CD4-positive, alpha-beta T cell (primary cell): ENCODE measurements at regions not wholly inside any gene's neighbourhood (a gene's known extent, or its start where the extent isn't known, plus 50 kb on each side); places are given as distances from the start of the nearest gene placed in this dataset.

Source experiments
- ATAC-seq: fragments of 200-7000 bp; cut with Tn5 transposase; one replicate; pipeline ENCODE4 v1.10.0; 2022; ENCODE audit warnings: mild to moderate bottlenecking; ENCODE audit not compliant: poor library complexity
- CTCF ChIA-PET: fragments of 350-600 bp; sonication (Branson Sonifier 250); formaldehyde crosslinking; loops from one replicate; lab custom pipeline; 2021; ENCODE audit warnings: antibody characterized with exemption, inconsistent platforms; lab: Charles Lee
- POLR2A ChIA-PET: fragments of 350-600 bp; sonication (Branson Sonifier 250); formaldehyde crosslinking; loops from one replicate; lab custom pipeline; 2021; ENCODE audit warnings: antibody characterized with exemption, inconsistent platforms; lab: Charles Lee
- DNase-seq, 14 experiments: peaks; one replicate each; pipeline ENCODE4 v3.0.0-alpha.2; 2013 to 2020; ENCODE audit warnings: mixed read lengths in 2 of 14
- H3K27ac ChIP-seq, 2 donors: one replicate each; pipeline versions ENCODE4 v1.5.1 to v1.7.0; 2013; ENCODE audit warnings: low read length in 2 of 2, low read depth in 1 of 2, mild to moderate bottlenecking in 1 of 2
- H3K27me3 ChIP-seq, 2 experiments: 1 replicate in 1 of 2; 2 replicates in 1 of 2; pipeline versions ENCODE4 v1.6.1 to v1.7.0; 2013; ENCODE audit warnings: low read length in 2 of 2, control low read depth in 1 of 2, mild to moderate bottlenecking in 1 of 2, moderate library complexity in 1 of 2; ENCODE audit not compliant: insufficient read depth in 2 of 2, control insufficient read depth in 1 of 2
- H3K36me3 ChIP-seq: one replicate; pipeline ENCODE4 v1.6.1; 2013; ENCODE audit warnings: low read length, control low read depth; ENCODE audit not compliant: insufficient read depth
- H3K4me1 ChIP-seq: one replicate; pipeline ENCODE4 v1.6.1; 2013; ENCODE audit warnings: low read length, control low read depth; ENCODE audit not compliant: insufficient read depth
- H3K4me3 ChIP-seq: one replicate; pipeline ENCODE4 v1.5.1; 2013; ENCODE audit warnings: mild to moderate bottlenecking, low read length, moderate library complexity
- H3K9me3 ChIP-seq, 2 experiments: 1 replicate in 1 of 2; 2 replicates in 1 of 2; pipeline versions ENCODE4 v1.6.1 to v1.7.0; 2013; ENCODE audit warnings: low read length in 2 of 2, mild to moderate bottlenecking in 2 of 2, control low read depth in 1 of 2, moderate library complexity in 1 of 2; ENCODE audit not compliant: control insufficient read depth in 1 of 2, insufficient read depth in 1 of 2
- H3K27ac Mint-ChIP-seq: one replicate; pipeline ENCODE4 v1.8.0; 2020; ENCODE audit warnings: mixed read lengths
- H3K27me3 Mint-ChIP-seq: one replicate; pipeline ENCODE4 v1.8.0; 2021; ENCODE audit warnings: mixed read lengths
- H3K36me3 Mint-ChIP-seq: one replicate; pipeline ENCODE4 v1.8.0; 2021; ENCODE audit warnings: low read depth, mixed read lengths
- H3K4me1 Mint-ChIP-seq: one replicate; pipeline ENCODE4 v1.8.0; 2021; ENCODE audit warnings: low read depth, mixed read lengths
- H3K4me3 Mint-ChIP-seq: one replicate; pipeline ENCODE4 v1.8.0; 2020; ENCODE audit warnings: mild to moderate bottlenecking, mixed read lengths
- H3K9me3 Mint-ChIP-seq: one replicate; pipeline ENCODE4 v1.8.0; 2020; ENCODE audit warnings: mixed read lengths
- CTCF ChIP-seq: fragments of 200-600 bp; IDR thresholded peaks from one replicate; pipeline ENCODE4 v1.8.0; 2022; ENCODE audit warnings: antibody characterized with exemption, mild to moderate bottlenecking
- intact Hi-C, 2 experiments: fragments of 100-400 bp; cut with DNase I in 1 of 2; cut with micrococcal nuclease in 1 of 2; formaldehyde crosslinking; loops; one replicate each; pipeline versions ENCODE4 v1.15.1 to v1.9.0; 2023 to 2025; cut with DNase I, micrococcal nuclease

GRCh38 chr13:83692800-83693199 is 189.5 kb downstream of the SLITRK1 start:
- Mint-ChIP-seq H3K27me3 (no peaks in the 10 kb centered on the region), H3K9me3 (peaks cover 8% of the 10 kb centered on the region), H3K36me3 (no peaks in the 10 kb centered on the region), H3K4me1 (no peaks in the 10 kb centered on the region), H3K4me3 (no peak overlapping the region), H3K27ac (no peak overlapping the region)
- intact Hi-C loops = no loop called here
- TF ChIP-seq CTCF = no peak
- Histone ChIP-seq H3K27ac (no peak overlapping the region), H3K4me3 (no peak overlapping the region), H3K36me3 (no peaks in the 10 kb centered on the region), H3K4me1 (no peaks in the 10 kb centered on the region), H3K9me3 (no peaks in the 10 kb centered on the region), H3K27me3 (no peaks in the 10 kb centered on the region)
- CTCF ChIA-PET = no interaction called here
- POLR2A ChIA-PET = no interaction called here
- no peak for DNase-seq
- no peak for ATAC-seq

GRCh38 chr13:83691966-83692365 is 190.3 kb downstream of the SLITRK1 start:
- Histone ChIP-seq H3K4me1 (no peaks in the 10 kb centered on the region), H3K4me3 (no peak overlapping the region), H3K27ac (no peak overlapping the region), H3K27me3 (no peaks in the 10 kb centered on the region), H3K36me3 (no peaks in the 10 kb centered on the region), H3K9me3 (no peaks in the 10 kb centered on the region)
- H3K27ac Mint-ChIP-seq = no peak overlapping the region
- TF ChIP-seq CTCF = no peak
- no peak overlapping the region for H3K4me3 Mint-ChIP-seq
- H3K27me3 Mint-ChIP-seq = no peaks in the 10 kb centered on the region
- no peaks in the 10 kb centered on the region for H3K36me3 Mint-ChIP-seq
- H3K9me3 Mint-ChIP-seq = peaks cover 8% of the 10 kb centered on the region
- ATAC-seq = no peak
- H3K4me1 Mint-ChIP-seq = no peaks in the 10 kb centered on the region
- CTCF ChIA-PET = no interaction called here
- intact Hi-C loops = no loop called here
- DNase-seq = no peak
- POLR2A ChIA-PET = no interaction called here

- intact Hi-C loops = no loop called here
- H3K36me3 Mint-ChIP-seq = no peaks in the 10 kb centered on the region
- no peak overlapping the region for H3K27ac ChIP-seq
- no peaks in the 10 kb centered on the region for H3K4me1 ChIP-seq
- no peak for TF ChIP-seq CTCF
- no peaks in the 10 kb centered on the region for H3K36me3 ChIP-seq
- H3K27ac Mint-ChIP-seq = no peak overlapping the region
- peaks cover 4% of the 10 kb centered on the region for H3K9me3 Mint-ChIP-seq
- no peaks in the 10 kb centered on the region for H3K27me3 Mint-ChIP-seq
- ChIA-PET CTCF (no interaction called here), POLR2A (no interaction called here)
- ATAC-seq (no peak), DNase-seq (no peak)
- H3K4me3 ChIP-seq = no peak overlapping the region
- no peak overlapping the region for H3K4me3 Mint-ChIP-seq
- no peaks in the 10 kb centered on the region for H3K9me3 ChIP-seq
- H3K4me1 Mint-ChIP-seq = no peaks in the 10 kb centered on the region
- H3K27me3 ChIP-seq = no peaks in the 10 kb centered on the region
Observed at GRCh38 chr13:83681547-83681946, 200.7 kb downstream of the SLITRK1 start.
